ENCODE measurements at regions not wholly inside any gene's neighbourhood (a gene's known extent, or its start where the extent isn't known, plus 50 kb on each side); places are given as distances from the start of the nearest gene placed in this dataset.

DNA sequence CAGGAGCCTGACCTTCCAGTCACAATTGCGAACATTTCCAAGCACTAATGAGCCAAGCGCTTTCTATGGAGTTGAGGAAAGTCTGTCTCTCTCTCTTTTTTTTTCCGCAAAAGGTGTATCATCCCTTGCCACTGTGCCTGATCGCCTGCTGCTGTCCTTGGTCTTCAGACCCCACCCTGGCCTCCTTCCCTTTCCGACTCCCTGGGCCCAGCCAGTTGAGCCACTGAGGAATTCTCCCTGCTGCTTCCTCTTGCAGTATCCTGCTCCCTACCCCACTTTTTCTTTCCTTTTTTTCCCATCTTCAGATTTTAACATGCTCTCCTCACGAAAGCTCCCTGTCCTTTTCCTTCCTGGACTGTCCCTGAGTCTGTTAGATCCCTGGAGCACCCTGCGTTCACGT lies 396.5 kb upstream of the C2CD4B start:
- no peaks in the 10 kb centered on the region for H4K20me1 ChIP-seq (ENCODE audit: insufficient read depth, low read length)
- H2AFZ ChIP-seq (ENCODE audit: low read length), result no peak overlapping the region
- no peak for DNase-seq (ENCODE audit: low spot score)
- no peaks in the 10 kb centered on the region for H3K9me3 ChIP-seq (ENCODE audit: low read length)
- H3K4me1 ChIP-seq (ENCODE audit: insufficient read depth, low read length, poor library complexity, severe bottlenecking), result no peaks in the 10 kb centered on the region
- intact Hi-C loops (cut with micrococcal nuclease; ENCODE audit: unreplicated experiment), result no loop called here
- TF ChIP-seq, protein P1, sequence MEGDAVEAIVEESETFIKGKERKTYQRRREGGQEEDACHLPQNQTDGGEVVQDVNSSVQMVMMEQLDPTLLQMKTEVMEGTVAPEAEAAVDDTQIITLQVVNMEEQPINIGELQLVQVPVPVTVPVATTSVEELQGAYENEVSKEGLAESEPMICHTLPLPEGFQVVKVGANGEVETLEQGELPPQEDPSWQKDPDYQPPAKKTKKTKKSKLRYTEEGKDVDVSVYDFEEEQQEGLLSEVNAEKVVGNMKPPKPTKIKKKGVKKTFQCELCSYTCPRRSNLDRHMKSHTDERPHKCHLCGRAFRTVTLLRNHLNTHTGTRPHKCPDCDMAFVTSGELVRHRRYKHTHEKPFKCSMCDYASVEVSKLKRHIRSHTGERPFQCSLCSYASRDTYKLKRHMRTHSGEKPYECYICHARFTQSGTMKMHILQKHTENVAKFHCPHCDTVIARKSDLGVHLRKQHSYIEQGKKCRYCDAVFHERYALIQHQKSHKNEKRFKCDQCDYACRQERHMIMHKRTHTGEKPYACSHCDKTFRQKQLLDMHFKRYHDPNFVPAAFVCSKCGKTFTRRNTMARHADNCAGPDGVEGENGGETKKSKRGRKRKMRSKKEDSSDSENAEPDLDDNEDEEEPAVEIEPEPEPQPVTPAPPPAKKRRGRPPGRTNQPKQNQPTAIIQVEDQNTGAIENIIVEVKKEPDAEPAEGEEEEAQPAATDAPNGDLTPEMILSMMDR (conservative IDR thresholded peaks at IDR 0.05; ENCODE audit: low read length), result no peak
- TF ChIP-seq EZH2phosphoT487 (IDR thresholded peaks at IDR 0.05; ENCODE audit: borderline replicate concordance, low read depth, low read length), result no peak
- ChIA-PET CTCF (ENCODE audit: unreplicated experiment) (no interaction called here), POLR2A (interaction anchor here (0.6 kb wide), 1 partner anchor 14 kb away, joined by 3 read pairs; no protein-coding TSS in a partner anchor)
- no peak overlapping the region for H3K4me2 ChIP-seq (ENCODE audit: low read length)
- H3K9me2 ChIP-seq (ENCODE audit: insufficient read depth, low read length), result no peaks in the 10 kb centered on the region
- BruUV-seq (replicated peaks), result no TSS peak
- H3K4me3 ChIP-seq (ENCODE audit: low read depth, low read length, poor library complexity, severe bottlenecking), result no peak overlapping the region
- no peaks in the 10 kb centered on the region for H3K79me2 ChIP-seq (ENCODE audit: insufficient read depth, low read depth, low read length)
- no peaks in the 10 kb centered on the region for H3K36me3 ChIP-seq (ENCODE audit: insufficient read depth, low read length)
- no peak overlapping the region for H3K27ac ChIP-seq (ENCODE audit: low read depth, low read length, poor library complexity, severe bottlenecking)

DNA sequence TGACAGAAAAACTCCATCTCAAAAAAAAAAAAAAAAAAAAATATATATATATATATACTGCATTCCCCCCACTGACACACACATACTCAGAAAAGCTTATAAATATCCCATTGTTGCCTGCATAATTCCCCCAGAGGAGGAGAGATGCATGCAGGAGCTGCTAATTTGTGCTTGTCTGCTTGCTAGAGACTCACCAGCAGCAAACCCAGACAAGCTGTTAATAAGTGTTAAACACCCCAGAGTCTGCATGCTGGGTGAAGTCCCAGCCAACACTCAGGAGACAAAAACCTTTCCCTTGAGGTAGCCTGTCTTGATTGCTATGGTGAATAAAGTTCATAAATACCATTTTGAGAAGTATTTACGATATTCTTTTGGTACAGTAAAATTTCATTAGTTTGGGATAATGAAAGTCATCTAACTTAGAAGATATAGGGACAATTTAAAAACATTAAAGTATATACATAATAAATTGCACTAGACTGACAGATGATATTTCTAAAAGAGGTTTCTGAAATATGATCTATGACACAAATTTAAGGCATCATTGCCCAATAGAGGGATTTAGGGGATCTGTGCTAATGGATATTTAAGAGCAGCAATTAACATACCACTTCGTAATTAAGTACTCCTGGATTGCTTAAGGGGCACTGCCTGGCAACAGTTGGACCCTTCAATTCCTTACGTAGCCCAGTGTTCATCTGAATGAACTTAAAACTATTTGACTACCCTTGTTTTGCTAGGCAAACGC lies 400.0 kb upstream of the C2CD4B start:
- TF ChIP-seq, protein P1 (conservative IDR thresholded peaks at IDR 0.05; ENCODE audit: low read length), result no peak
- no peak for TF ChIP-seq EZH2phosphoT487 (IDR thresholded peaks at IDR 0.05; ENCODE audit: borderline replicate concordance, low read depth, low read length)
- Histone ChIP-seq H2AFZ (ENCODE audit: low read length) (no peak overlapping the region), H3K36me3 (ENCODE audit: insufficient read depth, low read length) (no peaks in the 10 kb centered on the region), H3K4me1 (ENCODE audit: insufficient read depth, low read length, poor library complexity, severe bottlenecking) (no peaks in the 10 kb centered on the region), H3K4me2 (ENCODE audit: low read length) (no peak overlapping the region), H3K9me2 (ENCODE audit: insufficient read depth, low read length) (no peaks in the 10 kb centered on the region), H3K9me3 (ENCODE audit: low read length) (no peaks in the 10 kb centered on the region), H3K79me2 (ENCODE audit: insufficient read depth, low read depth, low read length) (no peaks in the 10 kb centered on the region), H3K27ac (ENCODE audit: low read depth, low read length, poor library complexity, severe bottlenecking) (no peak overlapping the region), H4K20me1 (ENCODE audit: insufficient read depth, low read length) (no peaks in the 10 kb centered on the region), H3K4me3 (ENCODE audit: low read depth, low read length, poor library complexity, severe bottlenecking) (no peak overlapping the region)
- intact Hi-C loops (cut with micrococcal nuclease; ENCODE audit: unreplicated experiment), result no loop called here
- no peak for DNase-seq (ENCODE audit: low spot score)
- no TSS peak for BruUV-seq (replicated peaks)
- ChIA-PET POLR2A (interaction anchor here (0.7 kb wide), 2 partner anchors 8 to 9 kb away, joined by 3 to 7 read pairs; no protein-coding TSS in a partner anchor), CTCF (ENCODE audit: unreplicated experiment) (no interaction called here)

DNA sequence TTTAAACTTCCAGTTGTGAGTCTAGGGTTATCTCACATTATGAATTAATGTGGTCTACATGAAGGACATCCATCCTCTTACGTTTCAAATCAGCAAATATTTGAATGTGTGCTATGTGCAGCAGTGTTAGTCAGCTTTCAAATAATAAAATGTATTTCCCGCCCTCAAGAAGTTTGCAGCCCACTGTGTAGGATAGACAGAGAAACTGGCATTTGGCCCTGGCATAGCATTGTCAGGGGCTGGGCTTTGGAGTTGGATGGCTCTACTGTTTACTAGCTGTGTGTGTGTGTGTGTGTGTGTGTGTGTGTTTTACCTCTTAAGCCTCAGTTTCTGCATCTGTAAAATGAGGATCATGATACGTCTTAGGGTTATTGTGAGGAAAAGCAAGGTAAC lies 400.5 kb upstream of the C2CD4B start:
- DNase-seq (ENCODE audit: low spot score), result no peak
- Histone ChIP-seq H3K4me2 (ENCODE audit: low read length) (no peak overlapping the region), H3K9me3 (ENCODE audit: low read length) (no peaks in the 10 kb centered on the region), H2AFZ (ENCODE audit: low read length) (no peak overlapping the region), H3K36me3 (ENCODE audit: insufficient read depth, low read length) (no peaks in the 10 kb centered on the region), H3K9me2 (ENCODE audit: insufficient read depth, low read length) (no peaks in the 10 kb centered on the region), H3K4me3 (ENCODE audit: low read depth, low read length, poor library complexity, severe bottlenecking) (no peak overlapping the region), H3K4me1 (ENCODE audit: insufficient read depth, low read length, poor library complexity, severe bottlenecking) (no peaks in the 10 kb centered on the region), H4K20me1 (ENCODE audit: insufficient read depth, low read length) (no peaks in the 10 kb centered on the region), H3K27ac (ENCODE audit: low read depth, low read length, poor library complexity, severe bottlenecking) (no peak overlapping the region), H3K79me2 (ENCODE audit: insufficient read depth, low read depth, low read length) (no peaks in the 10 kb centered on the region)
- ChIA-PET CTCF (ENCODE audit: unreplicated experiment) (no interaction called here), POLR2A (no interaction called here)
- TF ChIP-seq, protein P1 (conservative IDR thresholded peaks at IDR 0.05; ENCODE audit: low read length), result no peak
- no peak for TF ChIP-seq EZH2phosphoT487 (IDR thresholded peaks at IDR 0.05; ENCODE audit: borderline replicate concordance, low read depth, low read length)
- BruUV-seq (replicated peaks), result no TSS peak
- intact Hi-C loops (cut with micrococcal nuclease; ENCODE audit: unreplicated experiment), result no loop called here
